ENCODE measurements at regions not wholly inside any gene's neighbourhood (a gene's known extent, or its start where the extent isn't known, plus 50 kb on each side); places are given as distances from the start of the nearest gene placed in this dataset.

DNA sequence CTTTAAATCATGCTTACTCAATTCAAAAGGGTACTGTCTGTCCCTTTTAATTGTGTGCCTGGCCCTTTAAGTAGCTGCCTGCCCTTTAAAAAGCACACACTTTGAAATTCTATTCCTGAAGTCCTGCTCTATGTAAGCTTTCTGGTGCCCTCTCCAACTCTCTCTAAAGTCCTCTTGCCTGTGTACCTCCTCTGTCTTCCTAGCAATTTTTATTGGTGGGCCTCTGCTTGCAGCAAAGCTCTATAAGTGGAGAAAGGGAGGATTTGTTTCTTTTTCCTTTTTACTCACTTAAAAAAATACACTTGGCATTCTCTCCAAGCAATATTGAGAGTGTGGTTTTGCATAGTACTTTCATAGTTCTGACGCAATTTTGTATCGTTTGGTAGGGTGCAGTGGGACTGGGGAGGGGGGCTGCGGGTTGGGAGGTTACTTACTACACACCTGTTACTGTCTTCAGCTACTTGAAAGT, 135.4 kb downstream of the LMO4 start:
- Histone ChIP-seq H3K36me3 (ENCODE audit: control insufficient read depth, insufficient read depth, low read length) (no peaks in the 10 kb centered on the region), H3K4me3 (ENCODE audit: low read depth, low read length) (no peak overlapping the region), H3K27me3 (ENCODE audit: control insufficient read depth, insufficient read depth, low read length) (no peaks in the 10 kb centered on the region)
- TF ChIP-seq, protein P1, sequence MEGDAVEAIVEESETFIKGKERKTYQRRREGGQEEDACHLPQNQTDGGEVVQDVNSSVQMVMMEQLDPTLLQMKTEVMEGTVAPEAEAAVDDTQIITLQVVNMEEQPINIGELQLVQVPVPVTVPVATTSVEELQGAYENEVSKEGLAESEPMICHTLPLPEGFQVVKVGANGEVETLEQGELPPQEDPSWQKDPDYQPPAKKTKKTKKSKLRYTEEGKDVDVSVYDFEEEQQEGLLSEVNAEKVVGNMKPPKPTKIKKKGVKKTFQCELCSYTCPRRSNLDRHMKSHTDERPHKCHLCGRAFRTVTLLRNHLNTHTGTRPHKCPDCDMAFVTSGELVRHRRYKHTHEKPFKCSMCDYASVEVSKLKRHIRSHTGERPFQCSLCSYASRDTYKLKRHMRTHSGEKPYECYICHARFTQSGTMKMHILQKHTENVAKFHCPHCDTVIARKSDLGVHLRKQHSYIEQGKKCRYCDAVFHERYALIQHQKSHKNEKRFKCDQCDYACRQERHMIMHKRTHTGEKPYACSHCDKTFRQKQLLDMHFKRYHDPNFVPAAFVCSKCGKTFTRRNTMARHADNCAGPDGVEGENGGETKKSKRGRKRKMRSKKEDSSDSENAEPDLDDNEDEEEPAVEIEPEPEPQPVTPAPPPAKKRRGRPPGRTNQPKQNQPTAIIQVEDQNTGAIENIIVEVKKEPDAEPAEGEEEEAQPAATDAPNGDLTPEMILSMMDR (IDR thresholded peaks at IDR 0.05; ENCODE audit: insufficient read depth, low read length, poor library complexity, severe bottlenecking): no peak
- no peak for DNase-seq (ENCODE audit: low read depth)

DNA sequence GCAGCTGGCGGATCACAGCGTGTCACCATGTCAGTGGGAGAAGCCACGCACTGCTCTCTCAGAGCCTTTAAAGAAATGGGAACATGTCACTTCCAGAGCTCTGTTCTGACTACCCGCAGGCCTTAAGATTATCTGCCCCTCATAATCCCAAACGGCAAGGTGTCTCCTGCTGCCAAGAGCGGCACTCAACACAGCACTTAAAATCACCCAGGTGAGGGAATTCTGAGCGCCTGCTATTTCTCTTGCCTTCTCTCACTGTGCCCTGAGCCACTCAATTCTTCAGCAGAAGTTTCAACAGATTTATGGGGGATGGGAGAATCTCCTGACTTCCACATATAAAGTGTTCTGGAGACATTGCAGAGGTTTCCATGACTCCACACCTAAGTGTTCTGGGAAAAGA, 137.9 kb downstream of the LMO4 start:
- TF ChIP-seq, protein P1 (IDR thresholded peaks at IDR 0.05; ENCODE audit: insufficient read depth, low read length, poor library complexity, severe bottlenecking): no peak
- DNase-seq (ENCODE audit: low read depth): no peak
- Histone ChIP-seq H3K36me3 (ENCODE audit: control insufficient read depth, insufficient read depth, low read length) (no peaks in the 10 kb centered on the region), H3K27me3 (ENCODE audit: control insufficient read depth, insufficient read depth, low read length) (no peaks in the 10 kb centered on the region), H3K4me3 (ENCODE audit: low read depth, low read length) (no peak overlapping the region)

DNA sequence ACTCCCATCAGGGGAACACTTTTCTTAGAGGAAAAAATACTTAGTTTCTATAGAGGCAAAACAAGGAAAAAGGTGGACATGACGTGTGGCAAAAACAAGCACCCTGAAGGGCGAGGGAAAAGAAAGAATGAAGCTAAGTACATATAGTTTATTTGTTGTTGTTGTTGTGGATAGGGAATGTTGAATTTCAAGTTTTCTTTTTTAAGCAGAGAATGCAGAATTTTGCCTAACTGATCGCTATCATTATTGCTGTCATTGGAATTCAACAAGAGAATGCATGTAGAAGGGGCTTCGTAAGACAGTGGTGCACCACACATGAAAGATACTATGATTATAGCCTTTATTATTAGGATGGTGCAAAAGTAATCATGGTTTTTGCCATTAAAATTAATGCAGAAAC, 144.0 kb downstream of the LMO4 start:
- no peaks in the 10 kb centered on the region for H3K36me3 ChIP-seq (ENCODE audit: control insufficient read depth, insufficient read depth, low read length)
- no peaks in the 10 kb centered on the region for H3K27me3 ChIP-seq (ENCODE audit: control insufficient read depth, insufficient read depth, low read length)
- no peak for DNase-seq (ENCODE audit: low read depth)
- no peak overlapping the region for H3K4me3 ChIP-seq (ENCODE audit: low read depth, low read length)
- TF ChIP-seq, protein P1 (IDR thresholded peaks at IDR 0.05; ENCODE audit: insufficient read depth, low read length, poor library complexity, severe bottlenecking): no peak

DNA sequence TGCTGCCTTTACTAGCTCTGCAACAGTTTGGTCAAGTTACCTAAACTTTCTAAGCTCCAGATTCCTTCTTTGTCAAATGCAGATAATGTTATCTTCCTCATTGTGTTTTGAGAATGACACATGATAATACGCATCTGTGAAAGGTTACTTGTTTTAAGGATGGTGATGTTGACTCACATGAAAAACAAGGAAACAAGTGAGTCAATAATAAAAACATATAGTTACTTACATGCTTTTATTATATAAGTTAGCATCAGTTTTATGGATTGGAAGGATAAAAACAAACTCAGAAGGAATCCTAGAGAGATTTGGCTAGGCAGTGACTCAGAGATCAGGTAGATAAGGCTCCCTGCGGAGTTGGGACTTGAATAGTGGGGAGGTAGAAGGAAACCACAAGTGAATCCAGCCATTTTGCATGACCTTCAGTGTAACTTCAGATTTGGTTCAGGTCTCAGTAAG, 144.6 kb downstream of the LMO4 start:
- H3K27me3 ChIP-seq (ENCODE audit: control insufficient read depth, insufficient read depth, low read length): no peaks in the 10 kb centered on the region
- TF ChIP-seq, protein P1 (IDR thresholded peaks at IDR 0.05; ENCODE audit: insufficient read depth, low read length, poor library complexity, severe bottlenecking): no peak
- no peaks in the 10 kb centered on the region for H3K36me3 ChIP-seq (ENCODE audit: control insufficient read depth, insufficient read depth, low read length)
- no peak for DNase-seq (ENCODE audit: low read depth)
- H3K4me3 ChIP-seq (ENCODE audit: low read depth, low read length): no peak overlapping the region

DNA sequence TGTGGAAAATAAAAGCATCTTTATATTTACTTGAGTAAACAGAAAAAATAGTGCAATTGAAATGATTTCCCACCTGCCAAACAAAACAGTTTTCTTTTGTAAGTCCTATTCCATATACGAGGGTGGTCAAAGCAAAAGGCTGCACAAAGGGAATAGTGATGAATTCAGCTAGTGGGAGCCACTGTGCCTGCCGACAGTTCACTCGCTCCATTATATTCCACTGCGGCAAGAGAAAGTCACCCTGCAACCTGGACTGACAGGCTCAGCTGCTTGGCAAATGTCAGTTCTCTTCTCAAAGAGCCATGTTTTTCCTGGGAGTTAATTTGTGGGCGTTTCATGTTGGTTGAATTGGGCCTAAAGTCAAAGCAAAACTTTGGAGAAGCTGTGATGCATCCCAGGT, 145.4 kb downstream of the LMO4 start:
- TF ChIP-seq, protein P1 (IDR thresholded peaks at IDR 0.05; ENCODE audit: insufficient read depth, low read length, poor library complexity, severe bottlenecking): no peak
- no peak for DNase-seq (ENCODE audit: low read depth)
- Histone ChIP-seq H3K36me3 (ENCODE audit: control insufficient read depth, insufficient read depth, low read length) (no peaks in the 10 kb centered on the region), H3K4me3 (ENCODE audit: low read depth, low read length) (no peak overlapping the region), H3K27me3 (ENCODE audit: control insufficient read depth, insufficient read depth, low read length) (no peaks in the 10 kb centered on the region)

DNA sequence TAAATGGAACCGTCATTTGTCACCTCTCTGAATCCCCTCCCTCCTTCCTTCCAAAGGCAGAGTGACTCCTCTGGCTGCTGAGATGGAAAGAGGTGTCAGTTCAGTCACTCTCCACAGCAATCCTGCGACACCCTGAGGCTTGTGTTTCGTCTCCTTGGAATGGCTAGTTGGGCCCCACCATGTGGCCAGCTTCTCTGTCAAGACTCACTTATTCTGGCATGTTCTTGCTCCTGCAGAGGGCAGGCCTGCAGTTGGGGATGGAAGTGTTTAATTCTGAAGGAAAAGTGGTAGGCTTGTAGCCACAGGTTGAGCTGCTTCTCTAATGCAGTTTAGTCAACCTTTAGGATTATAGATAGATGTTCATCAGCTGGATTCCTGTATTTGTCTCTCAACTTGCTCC, 149.6 kb downstream of the LMO4 start:
- Histone ChIP-seq H3K27me3 (ENCODE audit: control insufficient read depth, insufficient read depth, low read length) (no peaks in the 10 kb centered on the region), H3K36me3 (ENCODE audit: control insufficient read depth, insufficient read depth, low read length) (no peaks in the 10 kb centered on the region), H3K4me3 (ENCODE audit: low read depth, low read length) (no peak overlapping the region)
- TF ChIP-seq, protein P1 (IDR thresholded peaks at IDR 0.05; ENCODE audit: insufficient read depth, low read length, poor library complexity, severe bottlenecking): peak; percentile 7
- no peak for DNase-seq (ENCODE audit: low read depth)
